ENCODE measurements at regions not wholly inside any gene's neighbourhood (a gene's known extent, or its start where the extent isn't known, plus 50 kb on each side); places are given as distances from the start of the nearest gene placed in this dataset.

- TF ChIP-seq CTCF (conservative IDR thresholded peaks at IDR 0.05; ENCODE audit: low read length) (no peak), EZH2phosphoT487 (IDR thresholded peaks at IDR 0.05; ENCODE audit: borderline replicate concordance, low read depth, low read length) (no peak)
Observed at GRCh38 chr9:87323928-87324327, 173.7 kb upstream of the DAPK1 start.

Data from OCI-LY7 (cell line).